NT2/D1 (cell line): ENCODE measurements at regions not wholly inside any gene's neighbourhood (a gene's known extent, or its start where the extent isn't known, plus 50 kb on each side); places are given as distances from the start of the nearest gene placed in this dataset.
A peak's percentile ranks its signal among the peaks of the same experiment; 100 is the strongest.

Experiments
- DNase-seq: peaks from one replicate; pipeline ENCODE4 v3.0.0-alpha.2; 2011; ENCODE audit warnings: low read depth, low spot score
- H3K27me3 ChIP-seq: 2 replicates; pipeline ENCODE4 v1.6.0; 2011; ENCODE audit warnings: mild to moderate bottlenecking; ENCODE audit not compliant: insufficient read length, insufficient read depth
- H3K36me3 ChIP-seq: 2 replicates; pipeline ENCODE4 v1.6.1; 2011; ENCODE audit warnings: mild to moderate bottlenecking, low read length, mixed read lengths; ENCODE audit not compliant: insufficient read depth, insufficient read length
- H3K4me1 ChIP-seq: 2 replicates; pipeline ENCODE4 v1.5.1; 2011; ENCODE audit not compliant: insufficient read depth, insufficient read length
- H3K4me3 ChIP-seq: 2 replicates; pipeline ENCODE4 v1.5.1; 2011; ENCODE audit warnings: low read depth; ENCODE audit not compliant: insufficient read length
- H3K9ac ChIP-seq: 2 replicates; pipeline ENCODE4 v1.6.0; 2011; ENCODE audit warnings: low read depth; ENCODE audit not compliant: insufficient read length
- H3K9me3 ChIP-seq: 2 replicates; pipeline ENCODE4 v1.5.1; 2011; ENCODE audit warnings: mild to moderate bottlenecking, low read length; ENCODE audit not compliant: insufficient read depth
- SUZ12 ChIP-seq: IDR thresholded peaks from 2 replicates; pipeline ENCODE4 v1.6.1; 2011; ENCODE audit not compliant: insufficient read length, insufficient read depth; ENCODE audit errors: extremely low read depth
- YY1 ChIP-seq: IDR thresholded peaks from 2 replicates; pipeline ENCODE4 v1.6.1; 2011; ENCODE audit not compliant: insufficient read length, insufficient read depth
- ZNF274 ChIP-seq: IDR thresholded peaks from 2 replicates; pipeline ENCODE4 v1.6.1; 2011; ENCODE audit warnings: mild to moderate bottlenecking, low read depth, low read length

DNA sequence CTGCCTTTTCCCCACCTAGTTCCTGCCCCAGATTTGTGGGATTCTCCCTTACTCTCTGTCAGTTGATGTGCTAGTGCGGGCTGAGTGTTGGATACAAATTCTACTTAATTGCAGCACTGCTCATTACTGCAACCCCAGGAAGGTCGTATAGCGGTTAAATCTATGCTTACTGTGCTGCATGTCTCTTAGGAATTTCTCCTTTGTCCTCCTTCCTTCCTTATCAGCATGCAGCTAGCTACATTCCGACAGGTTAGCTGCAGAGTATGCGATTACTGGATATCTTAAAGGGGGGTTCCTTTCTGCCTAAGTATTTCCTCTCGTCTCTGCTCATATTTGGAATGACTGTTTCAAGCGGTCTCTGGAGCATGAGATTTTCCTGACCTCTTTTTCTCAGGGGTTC lies 662.8 kb downstream of the TLL1 start:
- H3K9ac ChIP-seq, result no peak overlapping the region
- TF ChIP-seq YY1, result no peak
- no peak for TF ChIP-seq ZNF274
- DNase-seq, result no peak

DNA sequence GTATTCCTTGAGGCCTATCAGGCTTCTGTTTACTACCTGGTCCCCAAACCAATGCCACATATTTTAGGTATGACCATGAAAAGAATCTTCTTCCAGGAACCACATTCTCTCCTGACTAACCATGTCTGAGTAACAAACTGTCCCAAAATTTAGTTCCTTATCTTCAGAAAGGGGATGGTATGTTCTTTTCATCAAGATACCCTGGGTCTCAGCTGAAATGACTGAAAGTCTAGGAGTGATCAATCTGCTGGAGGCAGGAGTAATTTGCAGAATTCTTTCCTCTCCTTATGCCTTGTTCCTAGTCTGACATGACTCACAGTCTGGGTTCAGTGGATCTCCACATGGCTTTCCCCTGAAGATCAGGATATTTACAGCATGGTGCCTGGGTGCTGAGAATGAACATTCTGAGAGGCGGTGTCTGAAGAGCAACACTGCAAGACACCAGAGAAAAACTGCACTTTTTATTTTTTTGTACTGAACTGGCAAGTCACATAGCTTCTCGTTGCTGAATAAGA lies 665.5 kb downstream of the TLL1 start:
- peaks cover 10% of the 10 kb centered on the region for H3K9me3 ChIP-seq
- DNase-seq, result no peak
- no peak for TF ChIP-seq YY1
- no peak for TF ChIP-seq ZNF274
- TF ChIP-seq SUZ12, result no peak
- no peaks in the 10 kb centered on the region for H3K36me3 ChIP-seq
- no peaks in the 10 kb centered on the region for H3K27me3 ChIP-seq
- H3K4me1 ChIP-seq, result no peaks in the 10 kb centered on the region
- H3K4me3 ChIP-seq, result no peak overlapping the region
- H3K9ac ChIP-seq, result no peak overlapping the region

More for the DNA sequence above, 662.8 kb downstream of the TLL1 start:
- Histone ChIP-seq H3K36me3 (no peaks in the 10 kb centered on the region), H3K4me1 (no peaks in the 10 kb centered on the region), H3K27me3 (no peaks in the 10 kb centered on the region), H3K4me3 (no peak overlapping the region), H3K9me3 (peaks cover 10% of the 10 kb centered on the region)

DNA sequence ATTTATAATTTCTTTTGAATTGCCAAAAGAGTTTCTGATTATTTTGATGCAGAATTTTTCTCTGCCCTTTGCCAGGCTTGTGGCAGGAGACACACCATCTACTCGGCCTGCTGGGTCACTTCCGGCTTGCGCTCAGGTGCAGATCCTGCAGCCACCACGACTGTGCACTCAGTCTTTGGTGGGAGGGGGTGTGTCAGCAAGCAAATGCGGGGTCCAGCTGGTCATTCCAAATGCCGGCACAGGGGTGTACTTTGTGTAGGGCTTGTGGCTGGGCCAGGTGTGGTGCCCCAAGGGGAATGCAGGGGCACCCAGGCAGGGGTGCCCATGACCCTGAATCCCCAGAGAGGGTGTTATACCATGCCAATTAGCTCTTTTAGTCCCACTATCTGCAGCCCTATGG lies 673.0 kb downstream of the TLL1 start:
- TF ChIP-seq YY1, result no peak
- TF ChIP-seq SUZ12, result no peak
- no peak for TF ChIP-seq ZNF274
- H3K4me1 ChIP-seq, result no peaks in the 10 kb centered on the region
- H3K9ac ChIP-seq, result no peak overlapping the region
- no peak for DNase-seq
- no peaks in the 10 kb centered on the region for H3K27me3 ChIP-seq
- H3K4me3 ChIP-seq, result no peak overlapping the region
- H3K36me3 ChIP-seq, result no peaks in the 10 kb centered on the region
- no peaks in the 10 kb centered on the region for H3K9me3 ChIP-seq

DNA sequence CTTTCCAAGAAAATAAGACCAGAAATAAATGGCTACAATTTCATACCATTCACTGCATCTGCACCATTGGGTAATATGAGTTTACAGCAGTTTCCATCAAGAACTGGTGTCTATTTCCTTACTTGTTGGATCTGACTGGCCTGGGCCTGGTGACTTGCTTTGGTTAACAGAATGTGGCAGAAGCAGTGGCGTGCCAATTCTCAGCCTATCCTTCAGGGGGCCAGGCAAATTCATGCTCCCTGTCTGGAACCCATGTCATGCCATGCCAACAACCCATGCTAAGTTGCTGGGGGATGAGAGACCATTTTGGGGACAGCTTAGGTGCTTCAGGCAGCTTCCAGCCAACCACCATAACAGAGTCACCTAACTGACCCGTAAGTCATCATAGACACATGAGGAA lies 656.7 kb downstream of the SPOCK3 start:
- TF ChIP-seq YY1, result no peak
- TF ChIP-seq ZNF274, result no peak
- TF ChIP-seq SUZ12, result no peak
- Histone ChIP-seq H3K4me3 (no peak overlapping the region), H3K36me3 (no peaks in the 10 kb centered on the region), H3K4me1 (no peaks in the 10 kb centered on the region), H3K27me3 (no peaks in the 10 kb centered on the region), H3K9ac (no peak overlapping the region), H3K9me3 (no peaks in the 10 kb centered on the region)
- no peak for DNase-seq

DNA sequence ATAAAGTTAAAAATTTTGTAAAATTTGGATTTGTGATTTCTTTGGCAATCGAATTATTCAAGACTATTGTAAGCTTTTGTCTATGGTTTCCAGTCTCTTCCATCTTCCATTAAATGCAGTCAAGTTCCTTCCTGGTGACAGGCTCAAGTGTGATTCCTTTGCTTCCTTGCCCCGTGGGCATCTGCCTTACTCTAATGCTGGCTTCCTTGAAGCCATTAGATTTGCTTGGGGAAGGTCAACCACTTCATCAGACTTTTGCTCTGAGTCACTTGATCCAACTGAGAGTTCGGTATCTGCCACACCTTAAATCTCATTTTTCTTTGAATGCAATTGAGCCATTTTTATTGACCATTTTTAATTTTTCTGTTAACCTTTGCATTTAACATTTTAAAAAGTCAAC lies 648.8 kb downstream of the SPOCK3 start:
- H3K4me1 ChIP-seq, result no peaks in the 10 kb centered on the region
- H3K9me3 ChIP-seq, result no peaks in the 10 kb centered on the region
- H3K9ac ChIP-seq, result no peak overlapping the region
- no peak overlapping the region for H3K4me3 ChIP-seq
- no peaks in the 10 kb centered on the region for H3K27me3 ChIP-seq
- no peak for DNase-seq
- H3K36me3 ChIP-seq, result no peaks in the 10 kb centered on the region
- TF ChIP-seq YY1 (no peak), ZNF274 (no peak), SUZ12 (no peak)

DNA sequence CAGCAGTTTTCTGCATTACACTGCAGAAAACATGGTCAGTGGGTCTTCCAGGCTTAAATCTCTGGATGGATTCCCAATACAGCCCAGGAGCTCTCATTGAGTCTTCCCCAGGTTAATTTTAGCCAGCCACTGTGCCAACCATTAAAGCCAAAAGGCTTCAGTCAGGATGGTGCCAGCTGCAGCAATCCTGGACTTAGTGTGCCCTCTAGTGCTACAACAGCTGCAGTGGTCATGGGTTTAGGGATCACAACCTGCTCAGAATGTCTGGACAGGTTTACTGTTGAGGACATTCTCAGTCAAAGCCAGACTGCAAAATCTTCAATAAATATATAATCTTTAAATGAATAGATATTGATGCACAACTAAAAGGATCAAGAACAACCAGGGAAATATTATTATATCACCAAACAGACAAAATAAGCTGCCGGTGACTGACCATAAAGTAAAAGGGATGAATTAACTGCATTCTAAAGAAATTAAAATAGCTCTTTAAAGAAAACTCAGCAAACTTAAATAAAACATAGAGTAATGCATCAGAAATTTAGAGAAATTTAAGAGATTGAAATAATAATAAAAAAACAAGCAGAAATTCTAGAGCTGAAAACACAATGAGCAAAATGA lies 639.9 kb downstream of the SPOCK3 start:
- no peak overlapping the region for H3K9ac ChIP-seq

DNA sequence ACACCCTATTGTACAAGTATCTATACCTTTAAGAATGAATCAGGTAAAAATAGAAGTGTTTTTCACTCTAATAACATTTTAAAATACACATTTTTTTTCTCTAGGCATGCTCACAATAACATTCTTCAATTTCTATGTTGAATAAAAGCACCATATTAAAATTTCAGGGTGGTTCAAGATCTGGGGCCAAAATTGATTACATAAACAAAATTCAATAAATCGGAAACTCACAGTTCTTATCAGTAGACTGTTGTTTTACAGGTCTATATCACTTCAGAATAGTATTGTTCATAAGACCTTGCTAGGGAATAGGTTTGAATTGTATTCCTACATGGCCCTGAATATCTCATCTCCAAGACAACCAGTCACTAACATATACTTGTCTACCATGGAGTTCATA lies 634.0 kb downstream of the SPOCK3 start:
- H3K36me3 ChIP-seq, result no peaks in the 10 kb centered on the region
- H3K4me1 ChIP-seq, result no peaks in the 10 kb centered on the region
- no peak overlapping the region for H3K4me3 ChIP-seq
- H3K9me3 ChIP-seq, result no peaks in the 10 kb centered on the region
- TF ChIP-seq SUZ12 (no peak), YY1 (no peak), ZNF274 (no peak)
- DNase-seq, result no peak
- H3K27me3 ChIP-seq, result no peaks in the 10 kb centered on the region
- no peak overlapping the region for H3K9ac ChIP-seq

More for the DNA sequence above, 639.9 kb downstream of the SPOCK3 start:
- no peaks in the 10 kb centered on the region for H3K36me3 ChIP-seq
- TF ChIP-seq YY1 (no peak), SUZ12 (no peak), ZNF274 (no peak)
- DNase-seq, result peak; percentile 38
- H3K27me3 ChIP-seq, result no peaks in the 10 kb centered on the region
- H3K4me1 ChIP-seq, result no peaks in the 10 kb centered on the region
- no peak overlapping the region for H3K4me3 ChIP-seq
- H3K9me3 ChIP-seq, result no peaks in the 10 kb centered on the region

DNA sequence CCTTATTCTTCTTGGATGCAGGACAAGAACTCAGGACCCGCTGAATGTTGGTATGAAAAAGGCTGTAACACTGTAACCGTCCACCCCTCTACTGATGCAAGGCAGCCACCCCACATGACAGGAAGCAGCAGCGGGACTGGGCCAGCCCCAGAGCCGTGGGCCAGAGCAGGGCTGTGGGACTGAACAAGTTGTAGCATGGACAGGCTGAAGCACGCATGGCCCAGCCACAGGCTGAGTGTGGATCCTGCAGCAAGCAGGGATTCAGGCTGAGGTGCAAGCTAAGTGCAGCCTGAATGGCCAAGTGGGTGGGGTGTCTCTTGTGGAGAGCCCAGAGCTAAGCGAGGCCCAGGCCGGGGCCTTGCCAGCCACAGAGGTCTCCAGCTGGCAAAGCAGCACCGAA lies 632.2 kb downstream of the SPOCK3 start:
- no peak for DNase-seq
- TF ChIP-seq ZNF274, result no peak
- TF ChIP-seq SUZ12, result no peak
- TF ChIP-seq YY1, result no peak
- Histone ChIP-seq H3K4me3 (no peak overlapping the region), H3K27me3 (no peaks in the 10 kb centered on the region), H3K9ac (no peak overlapping the region), H3K9me3 (no peaks in the 10 kb centered on the region), H3K36me3 (no peaks in the 10 kb centered on the region), H3K4me1 (no peaks in the 10 kb centered on the region)
